ENCODE measurements at regions not wholly inside any gene's neighbourhood (a gene's known extent, or its start where the extent isn't known, plus 50 kb on each side); places are given as distances from the start of the nearest gene placed in this dataset.

GRCh38 chr12:90124289-90124688 is 415.7 kb upstream of the ATP2B1 start:
- Histone ChIP-seq H3K4me3 (ENCODE audit: low read length) (no peak overlapping the region), H3K4me1 (ENCODE audit: low read length) (no peaks in the 10 kb centered on the region), H3K27me3 (ENCODE audit: low read depth, low read length) (no peaks in the 10 kb centered on the region), H3K36me3 (replicated peaks; ENCODE audit: low read depth, low read length) (no peaks in the 10 kb centered on the region), H3K9me3 (ENCODE audit: insufficient read depth, low read length) (peaks cover 7% of the 10 kb centered on the region; the same call in 1 of the 2 replicates), H3K79me2 (ENCODE audit: low read length) (no peaks in the 10 kb centered on the region), H3K27ac (ENCODE audit: low read length) (no peak overlapping the region), H2AFZ (ENCODE audit: low read depth, low read length) (no peak overlapping the region), H4K20me1 (ENCODE audit: insufficient read depth, low read length) (no peaks in the 10 kb centered on the region), H3K4me2 (ENCODE audit: low read length) (no peak overlapping the region), H3K9ac (ENCODE audit: low read length) (no peak overlapping the region)
- TF ChIP-seq, protein P1, sequence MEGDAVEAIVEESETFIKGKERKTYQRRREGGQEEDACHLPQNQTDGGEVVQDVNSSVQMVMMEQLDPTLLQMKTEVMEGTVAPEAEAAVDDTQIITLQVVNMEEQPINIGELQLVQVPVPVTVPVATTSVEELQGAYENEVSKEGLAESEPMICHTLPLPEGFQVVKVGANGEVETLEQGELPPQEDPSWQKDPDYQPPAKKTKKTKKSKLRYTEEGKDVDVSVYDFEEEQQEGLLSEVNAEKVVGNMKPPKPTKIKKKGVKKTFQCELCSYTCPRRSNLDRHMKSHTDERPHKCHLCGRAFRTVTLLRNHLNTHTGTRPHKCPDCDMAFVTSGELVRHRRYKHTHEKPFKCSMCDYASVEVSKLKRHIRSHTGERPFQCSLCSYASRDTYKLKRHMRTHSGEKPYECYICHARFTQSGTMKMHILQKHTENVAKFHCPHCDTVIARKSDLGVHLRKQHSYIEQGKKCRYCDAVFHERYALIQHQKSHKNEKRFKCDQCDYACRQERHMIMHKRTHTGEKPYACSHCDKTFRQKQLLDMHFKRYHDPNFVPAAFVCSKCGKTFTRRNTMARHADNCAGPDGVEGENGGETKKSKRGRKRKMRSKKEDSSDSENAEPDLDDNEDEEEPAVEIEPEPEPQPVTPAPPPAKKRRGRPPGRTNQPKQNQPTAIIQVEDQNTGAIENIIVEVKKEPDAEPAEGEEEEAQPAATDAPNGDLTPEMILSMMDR (IDR thresholded peaks at IDR 0.05; ENCODE audit: low read depth, low read length), result no peak
- no peak for TF ChIP-seq EZH2phosphoT487 (IDR thresholded peaks at IDR 0.05; ENCODE audit: low read depth)

DNA sequence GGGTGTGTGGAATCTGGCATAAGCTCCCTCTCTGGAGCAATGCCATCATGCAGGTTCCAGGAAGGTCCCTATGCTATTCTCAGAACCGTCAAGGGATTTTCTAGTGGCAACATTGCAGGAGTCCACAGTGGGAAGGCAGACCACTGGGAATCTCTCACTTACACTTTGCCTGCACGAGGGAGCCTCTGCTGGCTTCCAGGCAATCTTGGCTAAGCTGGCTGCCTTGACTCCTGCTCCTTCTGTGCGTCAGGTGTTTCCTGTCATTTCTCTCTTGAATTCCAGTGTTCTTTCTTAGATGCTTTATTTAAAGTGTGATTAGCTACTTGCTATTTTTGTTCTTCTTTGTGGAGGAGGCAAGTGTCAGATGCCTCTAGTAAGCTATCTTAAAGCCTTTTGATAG is 414.0 kb upstream of the ATP2B1 start:
- TF ChIP-seq, protein P1 (IDR thresholded peaks at IDR 0.05; ENCODE audit: low read depth, low read length), result no peak
- no peak for TF ChIP-seq EZH2phosphoT487 (IDR thresholded peaks at IDR 0.05; ENCODE audit: low read depth)
- Histone ChIP-seq H3K9ac (ENCODE audit: low read length) (no peak overlapping the region), H3K4me3 (ENCODE audit: low read length) (no peak overlapping the region), H4K20me1 (ENCODE audit: insufficient read depth, low read length) (no peaks in the 10 kb centered on the region), H3K4me1 (ENCODE audit: low read length) (no peaks in the 10 kb centered on the region), H2AFZ (ENCODE audit: low read depth, low read length) (no peak overlapping the region), H3K36me3 (replicated peaks; ENCODE audit: low read depth, low read length) (no peaks in the 10 kb centered on the region), H3K27me3 (ENCODE audit: low read depth, low read length) (no peaks in the 10 kb centered on the region), H3K9me3 (ENCODE audit: insufficient read depth, low read length) (peaks cover 7% of the 10 kb centered on the region; the same call in 1 of the 2 replicates), H3K27ac (ENCODE audit: low read length) (no peak overlapping the region), H3K79me2 (ENCODE audit: low read length) (no peaks in the 10 kb centered on the region), H3K4me2 (ENCODE audit: low read length) (no peak overlapping the region)

DNA sequence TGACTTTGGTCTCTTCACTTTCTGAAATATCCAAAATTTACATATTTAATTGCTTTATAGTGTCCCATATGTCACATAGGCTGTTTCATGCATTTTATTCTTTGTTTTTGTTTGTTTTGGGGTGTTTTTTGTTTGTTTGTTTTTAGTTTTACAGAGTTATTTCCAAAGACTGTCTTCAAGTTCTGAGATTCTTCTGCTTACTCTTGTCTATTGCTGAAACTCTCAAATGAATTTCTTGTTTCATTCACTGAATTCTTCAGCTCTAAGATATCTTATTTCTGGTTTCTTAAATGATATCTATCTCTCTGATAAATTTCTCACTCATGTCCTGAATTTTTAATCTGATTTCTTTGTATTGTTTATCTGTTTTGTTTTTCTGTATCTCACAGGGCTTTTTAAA is 412.0 kb upstream of the ATP2B1 start:
- Histone ChIP-seq H3K27ac (ENCODE audit: low read length) (no peak overlapping the region), H3K4me3 (ENCODE audit: low read length) (no peak overlapping the region), H4K20me1 (ENCODE audit: insufficient read depth, low read length) (no peaks in the 10 kb centered on the region), H3K79me2 (ENCODE audit: low read length) (no peaks in the 10 kb centered on the region), H3K36me3 (replicated peaks; ENCODE audit: low read depth, low read length) (no peaks in the 10 kb centered on the region), H3K4me2 (ENCODE audit: low read length) (no peak overlapping the region), H3K9ac (ENCODE audit: low read length) (no peak overlapping the region), H3K27me3 (ENCODE audit: low read depth, low read length) (no peaks in the 10 kb centered on the region), H3K4me1 (ENCODE audit: low read length) (no peaks in the 10 kb centered on the region), H3K9me3 (ENCODE audit: insufficient read depth, low read length) (peaks cover 7% of the 10 kb centered on the region), H2AFZ (ENCODE audit: low read depth, low read length) (no peak overlapping the region)
- TF ChIP-seq, protein P1 (IDR thresholded peaks at IDR 0.05; ENCODE audit: low read depth, low read length), result no peak
- TF ChIP-seq EZH2phosphoT487 (IDR thresholded peaks at IDR 0.05; ENCODE audit: low read depth), result no peak

DNA sequence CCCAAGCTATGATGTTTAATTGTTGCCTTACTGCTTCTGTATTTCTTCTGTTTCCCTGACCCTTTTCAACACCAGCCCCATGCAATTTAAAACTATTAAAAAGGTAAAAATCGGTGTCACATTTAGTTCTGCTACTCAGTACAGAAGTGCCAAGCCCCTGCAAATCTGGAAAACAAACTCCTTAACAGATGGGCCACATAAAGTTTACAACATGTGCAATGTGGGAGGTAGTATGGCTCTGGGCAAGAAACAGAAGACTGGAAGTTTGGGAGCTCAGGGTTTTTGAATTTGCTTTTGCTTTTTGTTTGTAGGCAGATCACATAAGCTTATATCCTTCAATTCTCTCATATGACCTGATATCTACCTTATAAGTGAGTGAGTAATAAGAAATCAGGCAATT is 404.0 kb upstream of the ATP2B1 start:
- H3K9me3 ChIP-seq (ENCODE audit: insufficient read depth, low read length), result no peaks in the 10 kb centered on the region; the same call in 1 of the 2 replicates
- no peaks in the 10 kb centered on the region for H3K36me3 ChIP-seq (replicated peaks; ENCODE audit: low read depth, low read length)
- no peak overlapping the region for H3K9ac ChIP-seq (ENCODE audit: low read length)
- H3K79me2 ChIP-seq (ENCODE audit: low read length), result no peaks in the 10 kb centered on the region
- no peak overlapping the region for H2AFZ ChIP-seq (ENCODE audit: low read depth, low read length)
- H4K20me1 ChIP-seq (ENCODE audit: insufficient read depth, low read length), result no peaks in the 10 kb centered on the region
- H3K4me3 ChIP-seq (ENCODE audit: low read length), result no peak overlapping the region
- no peaks in the 10 kb centered on the region for H3K27me3 ChIP-seq (ENCODE audit: low read depth, low read length)
- no peak overlapping the region for H3K4me2 ChIP-seq (ENCODE audit: low read length)
- no peaks in the 10 kb centered on the region for H3K4me1 ChIP-seq (ENCODE audit: low read length)
- H3K27ac ChIP-seq (ENCODE audit: low read length), result no peak overlapping the region
- no peak for TF ChIP-seq EZH2phosphoT487 (IDR thresholded peaks at IDR 0.05; ENCODE audit: low read depth)
- TF ChIP-seq, protein P1 (IDR thresholded peaks at IDR 0.05; ENCODE audit: low read depth, low read length), result no peak
